ENCODE measurements at regions not wholly inside any gene's neighbourhood (a gene's known extent, or its start where the extent isn't known, plus 50 kb on each side); places are given as distances from the start of the nearest gene placed in this dataset.

GRCh38 chrX:6965729-6966128, 181.8 kb upstream of the STS start:
- 71 to 87% methylated on average over 4 of the region's 4 CpGs for WGBS, 2 donors
- ATAC-seq: no peak
- Histone ChIP-seq H3K9me3 (no peaks in the 10 kb centered on the region), H3K4me3 (no peak overlapping the region), H3K27me3 (no peaks in the 10 kb centered on the region), H3K4me1 (no peaks in the 10 kb centered on the region), H3K27ac (no peak overlapping the region), H3K36me3 (replicated peaks in 1 of 2; ENCODE audit: insufficient read depth in 1 of 2, low read depth in 2 of 2) (no peaks in the 10 kb centered on the region)
- intact Hi-C loops (cut with DNase I): no loop called here
- no peak for DNase-seq
- TF ChIP-seq CTCF (IDR thresholded peaks at IDR 0.05): no peak
- TF ChIP-seq POLR2A (IDR thresholded peaks at IDR 0.05): no peak

- Histone ChIP-seq H3K4me1 (no peaks in the 10 kb centered on the region), H3K9me3 (no peaks in the 10 kb centered on the region), H3K36me3 (replicated peaks in 1 of 2; ENCODE audit: insufficient read depth in 1 of 2, low read depth in 2 of 2) (no peaks in the 10 kb centered on the region), H3K4me3 (no peak overlapping the region), H3K27me3 (no peaks in the 10 kb centered on the region), H3K27ac (no peak overlapping the region)
- intact Hi-C loops (cut with DNase I): no loop called here
- ATAC-seq (no peak), DNase-seq (no peak)
- TF ChIP-seq POLR2A (IDR thresholded peaks at IDR 0.05): no peak
- no peak for TF ChIP-seq CTCF (IDR thresholded peaks at IDR 0.05)
- WGBS, 2 donors: 81 to 86% methylated on average over 2 of the region's 2 CpGs
Measured at GRCh38 chrX:6962006-6962355, 185.5 kb upstream of the STS start.

GRCh38 chrX:6961286-6962005, 186.1 kb upstream of the STS start:
- Histone ChIP-seq H3K27ac (no peak overlapping the region), H3K27me3 (no peaks in the 10 kb centered on the region), H3K4me1 (no peaks in the 10 kb centered on the region), H3K36me3 (replicated peaks in 1 of 2; ENCODE audit: insufficient read depth in 1 of 2, low read depth in 2 of 2) (no peaks in the 10 kb centered on the region), H3K4me3 (no peak overlapping the region), H3K9me3 (no peaks in the 10 kb centered on the region)
- ATAC-seq (no peak), DNase-seq (no peak)
- no peak for TF ChIP-seq POLR2A (IDR thresholded peaks at IDR 0.05)
- TF ChIP-seq CTCF (IDR thresholded peaks at IDR 0.05): no peak
- intact Hi-C loops (cut with DNase I): no loop called here
- 88 to 94% methylated on average over 2 of the region's 2 CpGs for WGBS, 2 donors

- no peaks in the 10 kb centered on the region for H3K4me1 ChIP-seq
- no peaks in the 10 kb centered on the region for H3K36me3 ChIP-seq (replicated peaks in 1 of 2; ENCODE audit: insufficient read depth in 1 of 2, low read depth in 2 of 2)
- no peaks in the 10 kb centered on the region for H3K9me3 ChIP-seq
- intact Hi-C loops (cut with DNase I): no loop called here
- H3K27ac ChIP-seq: no peak overlapping the region
- no peak overlapping the region for H3K4me3 ChIP-seq
- ATAC-seq (no peak), DNase-seq (no peak)
- no peak for TF ChIP-seq CTCF (IDR thresholded peaks at IDR 0.05)
- TF ChIP-seq POLR2A (IDR thresholded peaks at IDR 0.05): no peak
- no peaks in the 10 kb centered on the region for H3K27me3 ChIP-seq
Measured at GRCh38 chrX:6959006-6959405, 188.5 kb upstream of the STS start.

GRCh38 chrX:6954836-6955235, 192.7 kb upstream of the STS start:
- 63 to 83% methylated on average over 1 of the region's 1 CpG for WGBS, 2 donors
- Histone ChIP-seq H3K4me1 (no peaks in the 10 kb centered on the region), H3K36me3 (replicated peaks in 1 of 2; ENCODE audit: insufficient read depth in 1 of 2, low read depth in 2 of 2) (no peaks in the 10 kb centered on the region), H3K9me3 (no peaks in the 10 kb centered on the region), H3K27ac (no peak overlapping the region), H3K4me3 (no peak overlapping the region), H3K27me3 (no peaks in the 10 kb centered on the region)
- DNase-seq (no peak), ATAC-seq (no peak)
- TF ChIP-seq POLR2A (IDR thresholded peaks at IDR 0.05): no peak
- no peak for TF ChIP-seq CTCF (IDR thresholded peaks at IDR 0.05)
- intact Hi-C loops (cut with DNase I): no loop called here

Data from body of pancreas (tissue), 4 donors.